Ovary (tissue), 3 donors: ENCODE measurements at regions not wholly inside any gene's neighbourhood (a gene's known extent, or its start where the extent isn't known, plus 50 kb on each side); places are given as distances from the start of the nearest gene placed in this dataset.

ENCODE experiments used
- CTCF ChIP-seq, 3 donors: fragments of 450-650 bp in 2 of 3; fragments of 200-600 bp in 1 of 3; IDR thresholded peaks; one replicate each; pipeline versions ENCODE4 v1.5.1 to v1.8.0; 2016 to 2022; ENCODE audit warnings: antibody characterized with exemption in 3 of 3, mild to moderate bottlenecking in 1 of 3
- EP300 ChIP-seq: sonication (generic); formaldehyde crosslinking; IDR thresholded peaks from one replicate; pipeline ENCODE4 v1.6.1; 2017; ENCODE audit warnings: antibody characterized with exemption
- POLR2A ChIP-seq: fragments of 450-650 bp; IDR thresholded peaks from one replicate; pipeline ENCODE4 v1.6.1; 2017; ENCODE audit warnings: antibody characterized with exemption, mild to moderate bottlenecking, moderate library complexity
- donor health status: DM: no; HTN: no; CAD: no.

- no peak for TF ChIP-seq CTCF (IDR thresholded peaks at IDR 0.05)
- TF ChIP-seq POLR2A: no peak
- TF ChIP-seq EP300: no peak
Measured at GRCh38 chr4:137359691-137360315, 172.5 kb downstream of the PCDH18 start.
